CD4-positive, alpha-beta T cell (primary cell): ENCODE measurements at regions not wholly inside any gene's neighbourhood (a gene's known extent, or its start where the extent isn't known, plus 50 kb on each side); places are given as distances from the start of the nearest gene placed in this dataset.

ENCODE experiments used
- ATAC-seq: fragments of 200-7000 bp; cut with Tn5 transposase; one replicate; pipeline ENCODE4 v1.10.0; 2022; ENCODE audit warnings: mild to moderate bottlenecking; ENCODE audit not compliant: poor library complexity
- CTCF ChIA-PET: fragments of 350-600 bp; sonication (Branson Sonifier 250); formaldehyde crosslinking; loops from one replicate; lab custom pipeline; 2021; ENCODE audit warnings: antibody characterized with exemption, inconsistent platforms; lab: Charles Lee
- POLR2A ChIA-PET: fragments of 350-600 bp; sonication (Branson Sonifier 250); formaldehyde crosslinking; loops from one replicate; lab custom pipeline; 2021; ENCODE audit warnings: antibody characterized with exemption, inconsistent platforms; lab: Charles Lee
- DNase-seq, 14 experiments: peaks; one replicate each; pipeline ENCODE4 v3.0.0-alpha.2; 2013 to 2020; ENCODE audit warnings: mixed read lengths in 2 of 14
- H3K27ac ChIP-seq, 2 donors: one replicate each; pipeline versions ENCODE4 v1.5.1 to v1.7.0; 2013; ENCODE audit warnings: low read length in 2 of 2, low read depth in 1 of 2, mild to moderate bottlenecking in 1 of 2
- H3K27me3 ChIP-seq, 2 experiments: 1 replicate in 1 of 2; 2 replicates in 1 of 2; pipeline versions ENCODE4 v1.6.1 to v1.7.0; 2013; ENCODE audit warnings: low read length in 2 of 2, control low read depth in 1 of 2, mild to moderate bottlenecking in 1 of 2, moderate library complexity in 1 of 2; ENCODE audit not compliant: insufficient read depth in 2 of 2, control insufficient read depth in 1 of 2
- H3K36me3 ChIP-seq: one replicate; pipeline ENCODE4 v1.6.1; 2013; ENCODE audit warnings: low read length, control low read depth; ENCODE audit not compliant: insufficient read depth
- H3K4me1 ChIP-seq: one replicate; pipeline ENCODE4 v1.6.1; 2013; ENCODE audit warnings: low read length, control low read depth; ENCODE audit not compliant: insufficient read depth
- H3K4me3 ChIP-seq: one replicate; pipeline ENCODE4 v1.5.1; 2013; ENCODE audit warnings: mild to moderate bottlenecking, low read length, moderate library complexity
- H3K9me3 ChIP-seq, 2 experiments: 1 replicate in 1 of 2; 2 replicates in 1 of 2; pipeline versions ENCODE4 v1.6.1 to v1.7.0; 2013; ENCODE audit warnings: low read length in 2 of 2, mild to moderate bottlenecking in 2 of 2, control low read depth in 1 of 2, moderate library complexity in 1 of 2; ENCODE audit not compliant: control insufficient read depth in 1 of 2, insufficient read depth in 1 of 2
- H3K27ac Mint-ChIP-seq: one replicate; pipeline ENCODE4 v1.8.0; 2020; ENCODE audit warnings: mixed read lengths
- H3K27me3 Mint-ChIP-seq: one replicate; pipeline ENCODE4 v1.8.0; 2021; ENCODE audit warnings: mixed read lengths
- H3K36me3 Mint-ChIP-seq: one replicate; pipeline ENCODE4 v1.8.0; 2021; ENCODE audit warnings: low read depth, mixed read lengths
- H3K4me1 Mint-ChIP-seq: one replicate; pipeline ENCODE4 v1.8.0; 2021; ENCODE audit warnings: low read depth, mixed read lengths
- H3K4me3 Mint-ChIP-seq: one replicate; pipeline ENCODE4 v1.8.0; 2020; ENCODE audit warnings: mild to moderate bottlenecking, mixed read lengths
- H3K9me3 Mint-ChIP-seq: one replicate; pipeline ENCODE4 v1.8.0; 2020; ENCODE audit warnings: mixed read lengths
- intact Hi-C, 2 experiments: fragments of 100-400 bp; cut with DNase I in 1 of 2; cut with micrococcal nuclease in 1 of 2; formaldehyde crosslinking; loops; one replicate each; pipeline versions ENCODE4 v1.15.1 to v1.9.0; 2023 to 2025; cut with DNase I, micrococcal nuclease
- TF ChIP-seq, protein P1 (sequence below): fragments of 200-600 bp; IDR thresholded peaks from one replicate; pipeline ENCODE4 v1.8.0; 2022; ENCODE audit warnings: antibody characterized with exemption, mild to moderate bottlenecking

DNA sequence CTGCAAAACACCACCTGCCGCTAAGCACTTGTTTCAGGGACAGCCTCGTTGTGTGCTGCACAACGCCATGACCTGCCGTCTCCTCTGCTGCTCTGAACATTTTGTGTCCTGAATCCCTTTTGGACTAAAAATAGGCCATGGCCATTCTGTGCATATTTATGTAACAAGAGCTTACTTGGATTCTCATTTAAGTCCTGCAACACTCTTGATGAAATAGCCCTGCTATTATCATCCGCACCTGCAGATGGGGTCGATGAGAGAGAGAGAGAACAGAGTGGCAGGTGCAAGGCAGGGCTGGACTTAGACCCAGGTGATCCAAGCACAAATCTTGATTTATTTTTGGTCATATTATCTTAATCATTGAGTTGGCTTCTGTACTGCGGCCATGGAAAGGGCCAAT is 121.2 kb upstream of the PRKCQ start:
- no peaks in the 10 kb centered on the region for H3K9me3 Mint-ChIP-seq
- no peak overlapping the region for H3K27ac ChIP-seq
- ATAC-seq (no peak), DNase-seq (peak in 1 of 14 experiments; percentile 1)
- H3K4me3 Mint-ChIP-seq: no peak overlapping the region
- TF ChIP-seq, protein P1, sequence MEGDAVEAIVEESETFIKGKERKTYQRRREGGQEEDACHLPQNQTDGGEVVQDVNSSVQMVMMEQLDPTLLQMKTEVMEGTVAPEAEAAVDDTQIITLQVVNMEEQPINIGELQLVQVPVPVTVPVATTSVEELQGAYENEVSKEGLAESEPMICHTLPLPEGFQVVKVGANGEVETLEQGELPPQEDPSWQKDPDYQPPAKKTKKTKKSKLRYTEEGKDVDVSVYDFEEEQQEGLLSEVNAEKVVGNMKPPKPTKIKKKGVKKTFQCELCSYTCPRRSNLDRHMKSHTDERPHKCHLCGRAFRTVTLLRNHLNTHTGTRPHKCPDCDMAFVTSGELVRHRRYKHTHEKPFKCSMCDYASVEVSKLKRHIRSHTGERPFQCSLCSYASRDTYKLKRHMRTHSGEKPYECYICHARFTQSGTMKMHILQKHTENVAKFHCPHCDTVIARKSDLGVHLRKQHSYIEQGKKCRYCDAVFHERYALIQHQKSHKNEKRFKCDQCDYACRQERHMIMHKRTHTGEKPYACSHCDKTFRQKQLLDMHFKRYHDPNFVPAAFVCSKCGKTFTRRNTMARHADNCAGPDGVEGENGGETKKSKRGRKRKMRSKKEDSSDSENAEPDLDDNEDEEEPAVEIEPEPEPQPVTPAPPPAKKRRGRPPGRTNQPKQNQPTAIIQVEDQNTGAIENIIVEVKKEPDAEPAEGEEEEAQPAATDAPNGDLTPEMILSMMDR: no peak
- no peaks in the 10 kb centered on the region for H3K4me1 Mint-ChIP-seq
- no peaks in the 10 kb centered on the region for H3K9me3 ChIP-seq
- no peak overlapping the region for H3K27ac Mint-ChIP-seq
- no peaks in the 10 kb centered on the region for H3K36me3 Mint-ChIP-seq
- no peaks in the 10 kb centered on the region for H3K27me3 ChIP-seq
- CTCF ChIA-PET: no interaction called here
- POLR2A ChIA-PET: no interaction called here
- H3K4me3 ChIP-seq: no peak overlapping the region
- no peaks in the 10 kb centered on the region for H3K4me1 ChIP-seq
- H3K27me3 Mint-ChIP-seq: peaks cover 16% of the 10 kb centered on the region
- intact Hi-C loops: no loop called here
- no peaks in the 10 kb centered on the region for H3K36me3 ChIP-seq

DNA sequence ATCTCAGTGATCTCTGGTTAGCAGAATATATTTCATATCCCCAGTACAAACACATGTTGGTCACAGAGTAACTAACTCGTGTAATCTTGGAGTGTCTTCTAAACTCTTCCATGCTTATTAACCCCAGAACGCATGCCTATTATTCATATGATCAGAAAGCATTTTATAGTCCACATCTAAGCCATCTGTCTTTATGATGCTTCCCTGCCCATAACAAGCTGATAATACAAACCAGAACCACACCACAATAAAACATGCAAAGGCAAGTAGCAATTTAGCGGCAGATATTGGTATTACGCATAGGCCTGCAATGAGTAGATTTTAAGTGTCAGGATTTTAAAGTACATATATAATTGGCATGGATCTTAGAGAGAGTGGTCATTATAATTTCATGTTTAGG is 120.0 kb upstream of the PRKCQ start:
- Mint-ChIP-seq H3K27ac (no peak overlapping the region), H3K4me1 (no peaks in the 10 kb centered on the region), H3K36me3 (no peaks in the 10 kb centered on the region), H3K4me3 (no peak overlapping the region), H3K9me3 (no peaks in the 10 kb centered on the region), H3K27me3 (peaks cover 12% of the 10 kb centered on the region)
- H3K4me1 ChIP-seq: no peaks in the 10 kb centered on the region
- DNase-seq: no peak
- intact Hi-C loops: no loop called here
- POLR2A ChIA-PET: no interaction called here
- H3K27me3 ChIP-seq: no peaks in the 10 kb centered on the region
- CTCF ChIA-PET: no interaction called here
- H3K4me3 ChIP-seq: no peak overlapping the region
- H3K36me3 ChIP-seq: no peaks in the 10 kb centered on the region
- no peak overlapping the region for H3K27ac ChIP-seq
- TF ChIP-seq, protein P1: no peak
- H3K9me3 ChIP-seq: no peaks in the 10 kb centered on the region
- no peak for ATAC-seq

DNA sequence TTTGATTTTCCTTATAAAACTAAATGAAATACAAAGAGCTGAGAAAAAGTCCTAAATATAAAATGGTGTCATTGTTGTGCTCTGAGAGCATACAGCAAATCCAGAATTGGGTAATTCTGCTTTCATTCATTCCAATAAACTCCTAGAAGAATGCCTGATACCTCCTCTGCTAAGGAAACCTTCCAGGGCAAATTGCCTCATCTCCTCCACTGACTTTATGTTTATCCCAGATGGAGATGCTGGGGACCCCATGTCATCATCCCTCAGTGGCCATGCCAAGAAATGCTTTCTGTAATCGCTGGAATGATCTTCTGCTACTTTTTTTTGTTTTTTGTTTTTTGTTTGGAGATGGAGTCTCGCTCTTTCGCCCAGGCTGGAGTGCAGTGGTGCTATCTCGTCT is 119.3 kb upstream of the PRKCQ start:
- CTCF ChIA-PET: no interaction called here
- no peak overlapping the region for H3K27ac Mint-ChIP-seq

More for the DNA sequence above, 119.3 kb upstream of the PRKCQ start:
- Mint-ChIP-seq H3K9me3 (no peaks in the 10 kb centered on the region), H3K4me3 (no peak overlapping the region), H3K36me3 (no peaks in the 10 kb centered on the region), H3K4me1 (no peaks in the 10 kb centered on the region), H3K27me3 (peaks cover 15% of the 10 kb centered on the region)
- H3K4me1 ChIP-seq: no peaks in the 10 kb centered on the region
- TF ChIP-seq, protein P1: no peak
- H3K27me3 ChIP-seq: no peaks in the 10 kb centered on the region
- no peak overlapping the region for H3K27ac ChIP-seq
- intact Hi-C loops: no loop called here
- no peaks in the 10 kb centered on the region for H3K36me3 ChIP-seq
- no peak for DNase-seq
- POLR2A ChIA-PET: no interaction called here
- ATAC-seq: no peak
- H3K4me3 ChIP-seq: no peak overlapping the region
- H3K9me3 ChIP-seq: no peaks in the 10 kb centered on the region
